BLaER1 (cell line): ENCODE measurements at regions not wholly inside any gene's neighbourhood (a gene's known extent, or its start where the extent isn't known, plus 50 kb on each side); places are given as distances from the start of the nearest gene placed in this dataset.
A peak's percentile ranks its signal among the peaks of the same experiment; 100 is the strongest.

Experiments used
- H3K27ac ChIP-seq: shearing (Covaris generic); formaldehyde crosslinking; 2 replicates; pipeline ENCODE4 v1.8.1; 2022
- H3K27me3 ChIP-seq: shearing (Covaris generic); formaldehyde crosslinking; 2 replicates; pipeline ENCODE4 v1.8.1; 2022
- H3K36me3 ChIP-seq: shearing (Covaris generic); formaldehyde crosslinking; 2 replicates; pipeline ENCODE4 v1.8.1; 2022
- H3K4me1 ChIP-seq: shearing (Covaris generic); formaldehyde crosslinking; 2 replicates; pipeline ENCODE4 v1.8.1; 2022
- H3K4me2 ChIP-seq: shearing (Covaris generic); formaldehyde crosslinking; 2 replicates; pipeline ENCODE4 v1.8.1; 2022
- H3K4me3 ChIP-seq: shearing (Covaris generic); formaldehyde crosslinking; 2 replicates; pipeline ENCODE4 v1.8.1; 2022
- H3K9ac ChIP-seq: shearing (Covaris generic); formaldehyde crosslinking; 2 replicates; pipeline ENCODE4 v1.8.1; 2022
- H3K9me3 ChIP-seq: shearing (Covaris generic); formaldehyde crosslinking; 2 replicates; pipeline ENCODE4 v1.8.1; 2022
- H4K20me1 ChIP-seq: shearing (Covaris generic); formaldehyde crosslinking; 2 replicates; pipeline ENCODE4 v1.8.1; 2022
- Cebpa-rat ChIP-seq: shearing (Covaris generic); IDR thresholded peaks from 2 replicates; pipeline ENCODE4 v1.8.1; 2022

DNA sequence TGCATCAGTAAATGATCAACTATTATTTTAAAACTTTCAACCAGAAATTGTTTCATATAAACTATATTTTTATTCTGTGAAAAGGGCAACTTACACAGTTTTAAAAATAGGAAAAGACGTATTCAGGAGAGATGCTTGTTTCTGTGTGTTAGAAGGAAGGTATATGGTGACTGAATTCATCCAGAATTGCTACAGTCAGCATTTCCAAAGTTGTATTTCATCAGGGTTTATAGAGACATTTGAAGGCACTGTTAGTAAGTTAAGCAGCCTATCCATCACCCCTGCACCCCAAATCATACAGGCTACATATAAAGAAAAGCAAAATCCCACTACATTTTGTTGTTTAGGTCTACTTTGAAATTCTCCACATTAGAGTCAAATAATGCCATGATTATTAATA lies 716.0 kb downstream of the KCTD16 start:
- no peaks in the 10 kb centered on the region for H3K4me1 ChIP-seq
- no peak overlapping the region for H3K27ac ChIP-seq
- H3K4me2 ChIP-seq = no peak overlapping the region
- no peaks in the 10 kb centered on the region for H3K9me3 ChIP-seq
- no peaks in the 10 kb centered on the region for H3K27me3 ChIP-seq
- no peaks in the 10 kb centered on the region for H4K20me1 ChIP-seq
- no peaks in the 10 kb centered on the region for H3K36me3 ChIP-seq
- H3K4me3 ChIP-seq = no peak overlapping the region
- H3K9ac ChIP-seq = no peak overlapping the region
- no peak for TF ChIP-seq Cebpa-rat

DNA sequence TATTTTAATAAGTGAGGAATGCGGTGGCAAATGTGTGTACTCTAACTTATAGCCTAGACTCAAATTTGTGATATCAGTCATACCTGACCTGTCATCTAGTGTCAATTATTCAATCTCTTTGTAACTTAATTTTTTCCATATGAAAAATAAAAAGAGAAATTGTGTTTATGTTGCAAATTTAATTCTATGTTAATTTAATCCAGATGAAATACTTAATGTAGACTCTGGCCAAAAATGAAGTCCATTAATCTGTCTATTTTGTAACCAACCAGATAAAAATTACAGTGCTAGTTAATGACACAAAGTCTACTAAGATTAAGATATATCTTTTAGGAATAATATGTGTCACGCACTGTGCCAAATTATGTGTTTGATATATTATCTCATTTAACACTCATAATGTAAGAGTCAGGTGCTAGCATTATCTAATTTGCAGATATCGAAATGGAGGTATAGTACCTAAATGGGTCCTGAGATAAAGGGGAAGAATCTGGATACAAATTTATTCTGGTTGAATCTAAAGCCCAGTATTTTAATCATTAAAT lies 712.1 kb downstream of the KCTD16 start:
- H4K20me1 ChIP-seq = no peaks in the 10 kb centered on the region
- H3K27me3 ChIP-seq = no peaks in the 10 kb centered on the region
- H3K9me3 ChIP-seq = no peaks in the 10 kb centered on the region
- no peaks in the 10 kb centered on the region for H3K4me1 ChIP-seq
- no peak overlapping the region for H3K27ac ChIP-seq
- no peak overlapping the region for H3K4me2 ChIP-seq
- no peak overlapping the region for H3K4me3 ChIP-seq
- no peak overlapping the region for H3K9ac ChIP-seq
- no peak for TF ChIP-seq Cebpa-rat
- no peaks in the 10 kb centered on the region for H3K36me3 ChIP-seq

DNA sequence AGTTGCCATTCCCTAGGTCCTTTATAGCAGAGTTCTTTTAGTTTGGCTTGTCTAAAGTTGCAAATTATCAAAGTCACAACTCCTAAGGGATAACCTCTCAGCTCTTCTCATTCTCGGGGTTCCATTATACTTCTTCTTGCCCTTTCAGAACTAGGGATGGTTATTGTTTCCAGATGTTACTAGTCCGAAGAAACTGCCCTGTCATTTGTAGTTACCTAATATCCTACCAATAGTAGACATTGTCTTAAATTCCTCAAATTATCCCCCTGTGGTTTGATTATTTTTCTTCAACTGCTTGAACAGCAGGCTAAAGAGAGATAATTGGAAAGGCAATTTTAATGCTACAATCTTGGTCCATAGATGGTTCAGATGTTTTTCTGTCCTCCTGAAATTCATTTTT lies 709.8 kb downstream of the KCTD16 start:
- Histone ChIP-seq H3K27me3 (no peaks in the 10 kb centered on the region), H3K9me3 (no peaks in the 10 kb centered on the region), H3K36me3 (no peaks in the 10 kb centered on the region), H3K27ac (no peak overlapping the region), H3K4me3 (no peak overlapping the region), H3K4me1 (no peaks in the 10 kb centered on the region), H3K4me2 (no peak overlapping the region), H3K9ac (no peak overlapping the region), H4K20me1 (no peaks in the 10 kb centered on the region)
- no peak for TF ChIP-seq Cebpa-rat

DNA sequence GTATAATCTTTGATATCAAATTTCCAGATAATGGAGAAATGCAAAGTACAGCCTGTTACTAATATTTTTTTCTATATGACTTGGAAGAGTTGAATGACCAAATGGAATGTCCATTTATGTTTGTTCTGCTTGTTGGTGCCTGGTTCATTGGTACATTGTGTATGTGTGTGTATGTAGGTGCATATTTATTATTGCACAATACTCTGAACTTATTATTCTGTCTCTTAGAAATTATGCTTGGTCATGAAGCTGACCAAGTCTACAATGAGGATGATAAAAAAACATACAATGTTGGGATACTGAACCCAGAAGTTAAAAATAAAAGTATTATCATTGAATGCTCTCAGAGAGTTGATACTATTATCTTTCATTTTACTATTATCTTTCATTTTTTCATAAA lies 706.3 kb downstream of the KCTD16 start:
- no peak overlapping the region for H3K4me3 ChIP-seq

DNA sequence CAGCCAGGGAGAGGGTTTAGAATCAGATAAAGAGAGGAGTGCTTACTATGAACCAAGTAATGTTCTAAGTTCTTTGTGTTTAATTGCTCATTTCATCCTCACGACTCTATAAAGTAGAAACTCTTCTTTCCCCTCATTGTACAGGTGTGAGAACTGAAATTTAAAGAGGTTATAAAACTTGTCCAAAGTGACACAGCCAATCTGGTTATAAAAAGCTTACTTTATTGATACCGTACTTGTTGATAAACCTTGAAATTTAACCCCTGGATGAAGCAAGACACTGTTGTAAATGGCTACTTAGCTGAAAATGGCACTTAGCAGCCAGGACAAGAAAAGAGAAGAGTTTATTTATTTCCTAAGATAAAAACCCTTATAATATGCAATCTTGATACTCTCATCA lies 702.4 kb downstream of the KCTD16 start:
- H3K9me3 ChIP-seq = peaks cover under 1% of the 10 kb centered on the region
- no peak overlapping the region for H3K27ac ChIP-seq
- TF ChIP-seq Cebpa-rat = no peak
- H3K4me2 ChIP-seq = no peak overlapping the region
- H4K20me1 ChIP-seq = no peaks in the 10 kb centered on the region
- no peaks in the 10 kb centered on the region for H3K27me3 ChIP-seq
- no peaks in the 10 kb centered on the region for H3K36me3 ChIP-seq
- peaks cover 8% of the 10 kb centered on the region for H3K4me1 ChIP-seq
- H3K9ac ChIP-seq = no peak overlapping the region
- H3K4me3 ChIP-seq = no peak overlapping the region

More for the DNA sequence above, 706.3 kb downstream of the KCTD16 start:
- H3K9ac ChIP-seq = no peak overlapping the region
- H3K27me3 ChIP-seq = no peaks in the 10 kb centered on the region
- H4K20me1 ChIP-seq = no peaks in the 10 kb centered on the region
- H3K36me3 ChIP-seq = no peaks in the 10 kb centered on the region
- peak; percentile 30; the same call in 1 of the 2 replicates for TF ChIP-seq Cebpa-rat
- H3K4me2 ChIP-seq = no peak overlapping the region
- H3K27ac ChIP-seq = no peak overlapping the region
- H3K9me3 ChIP-seq = no peaks in the 10 kb centered on the region
- no peaks in the 10 kb centered on the region for H3K4me1 ChIP-seq

DNA sequence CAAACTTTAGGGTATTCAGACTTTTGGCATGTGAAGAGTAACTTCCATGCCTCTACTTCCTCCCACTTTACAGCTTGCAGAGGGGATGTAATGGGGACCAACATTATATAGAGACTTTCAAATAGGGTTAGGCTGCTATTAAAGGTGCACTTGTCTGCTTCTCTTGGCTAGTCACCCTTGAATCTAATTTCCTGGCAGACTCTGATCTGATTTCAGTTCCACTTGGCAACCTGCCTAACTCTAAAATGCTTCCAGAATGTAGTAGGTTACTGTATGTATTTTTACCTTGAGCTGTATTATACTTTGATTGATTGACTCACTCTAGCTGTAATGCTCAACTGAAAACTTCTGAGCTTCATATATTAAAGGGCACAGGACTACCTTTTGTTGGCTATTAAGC lies 693.4 kb downstream of the KCTD16 start:
- Histone ChIP-seq H3K4me1 (peaks cover 69% of the 10 kb centered on the region), H3K4me2 (peak overlapping the region; percentile 58), H3K36me3 (no peaks in the 10 kb centered on the region), H3K9me3 (peaks cover 9% of the 10 kb centered on the region; the same call in 1 of the 2 replicates), H4K20me1 (no peaks in the 10 kb centered on the region), H3K27me3 (no peaks in the 10 kb centered on the region), H3K27ac (peak overlapping the region; percentile 68; the same call in 1 of the 2 replicates), H3K9ac (no peak overlapping the region), H3K4me3 (no peak overlapping the region)
- no peak for TF ChIP-seq Cebpa-rat

DNA sequence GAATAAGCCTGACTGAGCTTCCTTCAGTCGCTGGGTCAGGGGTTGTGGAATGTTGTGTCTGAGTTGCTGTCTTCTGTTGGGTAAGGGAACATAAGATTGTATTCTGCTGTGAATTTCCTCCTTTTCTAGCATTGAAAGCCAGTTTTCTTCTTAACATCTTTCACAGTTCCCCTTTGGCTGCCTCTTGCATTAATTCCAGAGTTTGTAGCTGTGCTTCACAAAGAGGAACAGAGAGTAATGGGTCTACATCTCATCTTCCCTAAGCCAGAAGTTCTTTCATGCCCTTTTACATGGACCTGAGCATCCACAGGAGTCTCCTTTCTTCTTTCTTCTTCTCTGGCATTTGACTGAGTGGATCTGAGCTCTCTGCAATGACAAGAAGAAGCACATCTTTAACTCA lies 686.8 kb downstream of the KCTD16 start:
- no peak overlapping the region for H3K4me3 ChIP-seq
- no peak overlapping the region for H3K9ac ChIP-seq
- H3K27me3 ChIP-seq = no peaks in the 10 kb centered on the region
- peaks cover 16% of the 10 kb centered on the region for H3K4me1 ChIP-seq
- H3K4me2 ChIP-seq = 0 out of 2 replicates have a peak overlapping the region, but pooled peaks have one; percentile 1
- H3K9me3 ChIP-seq = no peaks in the 10 kb centered on the region
- no peaks in the 10 kb centered on the region for H4K20me1 ChIP-seq
- no peak for TF ChIP-seq Cebpa-rat
- H3K36me3 ChIP-seq = no peaks in the 10 kb centered on the region
- H3K27ac ChIP-seq = no peak overlapping the region

DNA sequence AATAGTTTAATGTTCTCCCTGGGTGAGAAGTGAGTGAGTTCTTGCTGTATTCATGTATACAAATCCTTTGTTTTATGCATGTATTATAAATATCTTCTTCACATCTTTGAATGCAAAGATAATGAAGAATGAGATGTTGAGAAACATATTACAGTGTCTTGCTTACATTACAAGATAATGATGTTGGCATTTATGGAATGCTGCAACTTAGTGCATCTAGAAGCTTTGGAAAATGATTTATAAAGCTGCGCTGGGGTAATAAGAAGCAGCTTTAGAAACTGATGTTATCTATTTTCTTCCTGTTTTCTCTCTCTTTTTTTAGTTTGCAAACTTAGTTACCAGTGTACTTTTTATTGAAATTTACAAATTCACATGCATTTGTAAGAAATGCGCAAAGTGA lies 673.4 kb downstream of the KCTD16 start:
- H3K4me1 ChIP-seq = no peaks in the 10 kb centered on the region
- H3K36me3 ChIP-seq = no peaks in the 10 kb centered on the region
- H3K9ac ChIP-seq = no peak overlapping the region
- H3K27ac ChIP-seq = no peak overlapping the region
- no peaks in the 10 kb centered on the region for H4K20me1 ChIP-seq
- no peak for TF ChIP-seq Cebpa-rat
- peaks cover 8% of the 10 kb centered on the region for H3K9me3 ChIP-seq
- no peak overlapping the region for H3K4me3 ChIP-seq
- no peak overlapping the region for H3K4me2 ChIP-seq
- no peaks in the 10 kb centered on the region for H3K27me3 ChIP-seq

DNA sequence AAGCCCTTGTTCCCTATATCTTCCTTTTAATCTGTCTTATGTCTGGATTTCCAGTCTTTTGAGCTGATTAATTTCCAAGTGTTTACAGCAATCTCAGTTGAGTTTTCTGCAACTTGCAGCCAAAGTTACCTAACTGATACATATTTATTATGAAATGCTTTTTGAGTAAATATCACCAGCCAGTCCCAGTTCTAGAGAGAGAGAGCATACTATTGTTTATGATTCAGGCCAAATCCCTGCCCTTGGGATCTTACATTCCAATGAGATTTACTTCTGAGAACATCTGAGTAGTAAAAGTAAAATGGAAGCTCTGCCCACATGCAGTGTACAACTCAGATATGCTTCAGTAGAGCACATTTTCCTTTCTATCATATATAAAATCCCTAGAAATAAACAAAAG lies 661.7 kb downstream of the KCTD16 start:
- no peak for TF ChIP-seq Cebpa-rat
- Histone ChIP-seq H3K4me3 (no peak overlapping the region), H3K36me3 (no peaks in the 10 kb centered on the region), H3K4me1 (peaks cover 14% of the 10 kb centered on the region), H4K20me1 (no peaks in the 10 kb centered on the region), H3K4me2 (no peak overlapping the region), H3K9me3 (peaks cover 9% of the 10 kb centered on the region; the same call in 1 of the 2 replicates), H3K9ac (no peak overlapping the region), H3K27ac (no peak overlapping the region), H3K27me3 (no peaks in the 10 kb centered on the region)

DNA sequence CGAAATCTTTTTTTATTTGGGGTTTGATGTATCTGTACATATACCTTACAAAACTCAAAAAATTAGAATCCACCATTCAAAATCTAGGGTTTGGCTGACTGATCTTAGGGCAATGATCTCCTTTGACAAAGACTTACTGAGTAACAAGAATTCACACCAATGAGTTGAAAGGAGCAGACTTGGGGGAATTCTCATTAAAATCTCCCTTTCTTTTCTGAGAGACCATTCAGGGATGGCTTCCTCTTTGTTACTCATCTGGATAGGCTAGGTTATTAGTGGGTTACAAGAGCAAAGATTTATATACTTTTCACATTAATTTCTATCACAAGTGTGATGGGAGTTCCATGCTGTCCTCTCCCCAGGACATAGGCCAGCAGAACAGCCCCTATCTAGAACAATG lies 661.0 kb downstream of the KCTD16 start:
- no peaks in the 10 kb centered on the region for H3K36me3 ChIP-seq
- no peak overlapping the region for H3K4me2 ChIP-seq
- H3K4me1 ChIP-seq = peaks cover 14% of the 10 kb centered on the region
- peaks cover 9% of the 10 kb centered on the region; the same call in 1 of the 2 replicates for H3K9me3 ChIP-seq
- no peak overlapping the region for H3K27ac ChIP-seq
- H3K9ac ChIP-seq = no peak overlapping the region
- no peaks in the 10 kb centered on the region for H3K27me3 ChIP-seq
- no peak overlapping the region for H3K4me3 ChIP-seq
- no peak for TF ChIP-seq Cebpa-rat
- H4K20me1 ChIP-seq = no peaks in the 10 kb centered on the region

DNA sequence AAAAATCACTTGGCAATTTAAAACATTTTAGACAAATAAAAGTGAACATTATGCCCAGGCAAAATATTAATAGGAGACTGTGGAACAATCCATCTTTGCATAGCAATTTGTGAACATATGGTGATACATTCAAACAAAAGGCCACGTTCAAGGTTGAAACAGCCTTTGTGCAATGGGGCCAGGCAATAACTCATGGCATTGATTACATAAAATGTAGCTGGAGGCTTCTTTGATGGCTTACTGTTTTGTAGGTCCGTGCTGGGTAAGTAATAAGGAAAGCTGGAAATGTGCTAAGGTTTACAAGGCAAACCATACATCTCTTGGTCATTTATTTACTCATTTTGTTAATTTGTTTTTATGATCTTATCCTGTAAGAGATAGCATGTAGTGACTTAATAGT lies 651.8 kb downstream of the KCTD16 start:
- TF ChIP-seq Cebpa-rat = no peak

More for the DNA sequence above, 651.8 kb downstream of the KCTD16 start:
- H3K36me3 ChIP-seq = no peaks in the 10 kb centered on the region
- no peaks in the 10 kb centered on the region for H3K4me1 ChIP-seq
- H3K27me3 ChIP-seq = no peaks in the 10 kb centered on the region
- no peak overlapping the region for H3K4me3 ChIP-seq
- H3K27ac ChIP-seq = no peak overlapping the region
- no peak overlapping the region for H3K4me2 ChIP-seq
- H3K9ac ChIP-seq = no peak overlapping the region
- no peaks in the 10 kb centered on the region for H3K9me3 ChIP-seq
- H4K20me1 ChIP-seq = no peaks in the 10 kb centered on the region
